Sigmoid colon (tissue), 6 donors: ENCODE measurements at regions not wholly inside any gene's neighbourhood (a gene's known extent, or its start where the extent isn't known, plus 50 kb on each side); places are given as distances from the start of the nearest gene placed in this dataset.

ENCODE experiments used
- DNase-seq: peaks from one replicate; pipeline ENCODE4 v3.0.0-alpha.2; 2019
- H3K27ac ChIP-seq, 4 donors: fragments of 200-600 bp; sonication (generic); one replicate each; pipeline ENCODE4 v1.5.1; 2016 to 2019; ENCODE audit warnings: mild to moderate bottlenecking in 1 of 4
- H3K27me3 ChIP-seq, 3 donors: fragments of 200-600 bp; sonication (generic); one replicate each; pipeline ENCODE4 v1.5.1; 2019; ENCODE audit warnings: mild to moderate bottlenecking in 1 of 3
- H3K36me3 ChIP-seq, 4 donors: fragments of 200-600 bp; sonication (generic); one replicate each; pipeline ENCODE4 v1.5.1; 2016 to 2019
- H3K4me1 ChIP-seq, 4 donors: fragments of 200-600 bp; sonication (generic); one replicate each; pipeline ENCODE4 v1.5.1; 2017 to 2019
- H3K4me3 ChIP-seq, 4 donors: fragments of 200-600 bp; sonication (generic); one replicate each; pipeline ENCODE4 v1.5.1; 2017 to 2019; ENCODE audit warnings: mild to moderate bottlenecking in 2 of 4, moderate library complexity in 1 of 4
- H3K9me3 ChIP-seq, 4 donors: fragments of 200-600 bp in 3 of 4; sonication (generic) in 3 of 4; one replicate each; pipeline versions ENCODE4 v1.5.1 to v1.6.1; 2013 to 2019
- CTCF ChIP-seq, 4 experiments: fragments of 450-650 bp in 3 of 4; fragments of 200-600 bp in 1 of 4; IDR thresholded peaks; one replicate each; pipeline ENCODE4 v1.5.1; 2016 to 2019; ENCODE audit warnings: antibody characterized with exemption in 4 of 4, mild to moderate bottlenecking in 3 of 4, moderate library complexity in 2 of 4
- EP300 ChIP-seq, 4 donors: sonication (generic); formaldehyde crosslinking; IDR thresholded peaks; one replicate each; pipeline ENCODE4 v1.6.1; 2017; ENCODE audit warnings: antibody characterized with exemption in 4 of 4
- POLR2A ChIP-seq, 2 donors: fragments of 450-650 bp; IDR thresholded peaks; one replicate each; pipeline ENCODE4 v1.6.1; 2016; ENCODE audit warnings: antibody characterized with exemption in 2 of 2, mild to moderate bottlenecking in 2 of 2, moderate library complexity in 2 of 2
- POLR2AphosphoS5 ChIP-seq, 4 donors: sonication (generic); formaldehyde crosslinking; IDR thresholded peaks; one replicate each; pipeline ENCODE4 v1.6.1; 2017; ENCODE audit warnings: antibody characterized with exemption in 4 of 4
- WGBS, 2 donors: extraction: QIAGEN DNeasy Blood & Tissue Kit; methylation state at CpG; one replicate each; pipeline ENCODE4 v1.1.7; 2013; 5-methylcytosine and 5-hydroxymethylcytosine counted together
- intact Hi-C: fragments of 100-400 bp; cut with DNase I; formaldehyde crosslinking; loops from one replicate; pipeline ENCODE4 v1.15.1; 2023
- donor health status: healthy with polysubstance abuse.
- donor health status: healthy.

GRCh38 chr3:72520690-72521308, 327.4 kb downstream of the SHQ1 start:
- DNase-seq, result no peak
- Histone ChIP-seq H3K4me3 (no peak overlapping the region), H3K36me3 (no peaks in the 10 kb centered on the region), H3K9me3 (no peaks in the 10 kb centered on the region), H3K27ac (no peak overlapping the region), H3K27me3 (no peaks in the 10 kb centered on the region), H3K4me1 (peaks cover 0 to 10% (median 4%) of the 10 kb centered on the region in 4 donors)
- WGBS, 2 donors, result 69 to 78% methylated on average over 8 of the region's 8 CpGs
- TF ChIP-seq POLR2A (IDR thresholded peaks at IDR 0.05) (no peak), POLR2AphosphoS5 (IDR thresholded peaks at IDR 0.05) (no peak), EP300 (IDR thresholded peaks at IDR 0.05) (no peak), CTCF (IDR thresholded peaks at IDR 0.05) (no peak)
- intact Hi-C loops, result no loop called here

DNA sequence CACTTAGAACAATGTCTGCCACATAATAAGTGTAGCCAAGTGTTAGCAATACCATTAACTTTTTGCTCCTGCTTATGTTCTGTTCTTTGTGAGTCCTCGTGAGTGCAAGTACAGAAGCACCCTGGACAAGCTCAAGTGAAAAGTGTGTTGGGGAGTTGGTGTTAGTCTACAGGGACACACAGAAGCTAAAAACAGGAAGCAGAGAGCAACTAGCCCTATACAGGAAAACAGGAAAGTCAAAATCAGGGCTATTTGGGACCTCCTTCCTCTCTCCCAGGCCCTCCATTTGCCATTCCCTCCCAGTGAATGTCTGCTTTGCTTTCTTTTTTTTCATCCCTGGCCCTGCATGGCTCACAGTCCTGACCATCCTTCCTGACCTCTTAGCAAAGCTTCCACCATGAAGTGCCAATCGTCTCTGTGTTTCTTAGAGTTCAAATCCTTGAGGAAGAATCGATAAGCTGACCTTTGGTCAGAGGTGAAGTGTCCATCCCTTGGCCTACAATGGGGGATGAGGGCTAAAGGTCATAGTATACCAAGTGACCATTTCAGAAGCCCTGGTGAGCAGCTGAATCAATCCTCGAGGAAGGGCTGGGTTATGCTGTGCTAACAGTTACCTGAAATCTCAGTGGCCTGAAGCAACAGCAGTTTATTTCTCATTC, 328.2 kb downstream of the SHQ1 start:
- 88 to 89% methylated on average over 4 of the region's 4 CpGs for WGBS, 2 donors
- DNase-seq, result no peak
- intact Hi-C loops, result no loop called here
- Histone ChIP-seq H3K27me3 (no peaks in the 10 kb centered on the region), H3K9me3 (no peaks in the 10 kb centered on the region), H3K36me3 (no peaks in the 10 kb centered on the region), H3K4me3 (no peak overlapping the region), H3K4me1 (peaks cover 0 to 10% (median 4%) of the 10 kb centered on the region in 4 donors), H3K27ac (no peak overlapping the region)
- no peak for TF ChIP-seq POLR2AphosphoS5 (IDR thresholded peaks at IDR 0.05)
- no peak for TF ChIP-seq EP300 (IDR thresholded peaks at IDR 0.05)
- no peak for TF ChIP-seq POLR2A (IDR thresholded peaks at IDR 0.05)
- no peak for TF ChIP-seq CTCF (IDR thresholded peaks at IDR 0.05)

DNA sequence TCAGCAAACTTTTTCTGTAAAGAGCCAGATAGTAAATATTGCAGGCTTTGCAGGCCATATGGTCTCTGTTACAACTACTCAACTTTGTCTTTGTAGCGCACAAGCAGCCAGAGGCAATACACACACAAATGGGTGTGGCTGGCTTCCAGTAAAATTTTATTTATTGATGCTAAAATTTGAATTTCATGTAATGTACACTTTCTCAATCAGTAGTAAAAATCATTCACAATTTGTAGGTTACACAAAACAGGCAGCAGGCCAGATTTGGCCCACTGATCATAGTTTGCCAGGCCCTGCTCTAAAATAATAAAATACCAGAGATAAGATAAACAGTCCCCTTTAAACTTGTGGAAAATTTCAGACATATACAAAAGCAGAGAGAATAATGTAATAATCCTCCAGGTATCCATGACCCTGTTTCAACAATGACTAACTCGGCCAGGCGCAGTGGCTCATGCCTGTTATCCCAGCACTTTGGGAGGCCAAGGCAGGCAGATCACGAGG, 330.3 kb downstream of the SHQ1 start:
- Histone ChIP-seq H3K27ac (peak overlapping the region in 2 of 4 donors; percentile 5 to 23), H3K9me3 (no peaks in the 10 kb centered on the region), H3K4me1 (peaks cover 0 to 10% (median 4%) of the 10 kb centered on the region in 4 donors), H3K27me3 (no peaks in the 10 kb centered on the region), H3K36me3 (no peaks in the 10 kb centered on the region), H3K4me3 (no peak overlapping the region)
- 14 to 70% methylated on average over 4 of the region's 4 CpGs for WGBS, 2 donors
- intact Hi-C loops, result no loop called here
- DNase-seq, result no peak
- TF ChIP-seq CTCF (IDR thresholded peaks at IDR 0.05) (no peak), EP300 (IDR thresholded peaks at IDR 0.05) (no peak), POLR2A (IDR thresholded peaks at IDR 0.05) (no peak), POLR2AphosphoS5 (IDR thresholded peaks at IDR 0.05) (no peak)

- Histone ChIP-seq H3K36me3 (no peaks in the 10 kb centered on the region), H3K4me3 (no peak overlapping the region), H3K27ac (no peak overlapping the region), H3K4me1 (peaks cover 0 to 10% (median 4%) of the 10 kb centered on the region in 4 donors), H3K27me3 (no peaks in the 10 kb centered on the region), H3K9me3 (no peaks in the 10 kb centered on the region)
- TF ChIP-seq POLR2AphosphoS5 (IDR thresholded peaks at IDR 0.05), result no peak
- no peak for TF ChIP-seq CTCF (IDR thresholded peaks at IDR 0.05)
- TF ChIP-seq POLR2A (IDR thresholded peaks at IDR 0.05), result no peak
- TF ChIP-seq EP300 (IDR thresholded peaks at IDR 0.05), result no peak
- DNase-seq, result no peak
- 16 to 66% methylated on average over 5 of the region's 5 CpGs for WGBS, 2 donors
- intact Hi-C loops, result no loop called here
These were observed 330.9 kb downstream of the SHQ1 start for GRCh38 chr3:72517336-72517735.
